ENCODE measurements at regions not wholly inside any gene's neighbourhood (a gene's known extent, or its start where the extent isn't known, plus 50 kb on each side); places are given as distances from the start of the nearest gene placed in this dataset.
"Not testable (repeated sequence)": the region's sequence is repeated elsewhere in the genome, so short reads cannot be mapped to it uniquely, and the experiment has no call there.

DNA sequence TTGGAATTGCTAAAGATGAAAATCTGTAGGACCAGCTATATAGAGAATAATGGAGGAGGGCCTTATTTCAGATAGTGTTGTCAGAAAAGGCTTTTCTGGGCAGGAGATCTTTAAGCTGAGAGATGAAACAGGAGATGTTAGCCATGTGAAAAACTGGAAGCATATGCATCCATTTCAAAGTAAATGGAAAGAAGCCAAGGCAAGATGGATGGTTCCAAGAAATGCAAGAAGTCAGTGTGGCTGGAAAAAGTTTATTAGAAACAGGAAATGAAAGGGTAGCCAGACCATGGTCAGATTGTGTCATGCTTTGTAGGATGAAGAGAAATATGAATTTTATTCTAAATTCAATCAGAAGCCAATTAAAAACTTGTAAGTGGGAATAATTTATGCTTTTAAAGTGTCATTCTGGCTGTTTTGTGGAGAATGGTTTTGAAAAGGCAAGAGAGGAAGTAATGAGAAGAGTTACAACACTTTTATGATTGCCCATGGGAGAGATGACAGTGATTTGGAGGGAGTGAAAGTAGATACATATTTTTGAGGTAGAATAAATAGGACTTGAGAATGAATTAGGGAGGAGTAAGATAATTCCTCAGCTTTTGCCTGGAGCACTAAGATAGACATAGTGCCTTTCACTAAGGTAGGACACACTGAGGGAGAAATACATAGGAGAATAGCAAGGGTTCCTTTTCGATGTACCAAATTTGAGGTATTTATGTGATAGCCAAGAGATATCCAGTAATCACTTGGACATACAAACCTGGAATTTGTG, 620.1 kb downstream of the HTR1B start:
- DNase-seq (ENCODE audit: low spot score), result no peak

DNA sequence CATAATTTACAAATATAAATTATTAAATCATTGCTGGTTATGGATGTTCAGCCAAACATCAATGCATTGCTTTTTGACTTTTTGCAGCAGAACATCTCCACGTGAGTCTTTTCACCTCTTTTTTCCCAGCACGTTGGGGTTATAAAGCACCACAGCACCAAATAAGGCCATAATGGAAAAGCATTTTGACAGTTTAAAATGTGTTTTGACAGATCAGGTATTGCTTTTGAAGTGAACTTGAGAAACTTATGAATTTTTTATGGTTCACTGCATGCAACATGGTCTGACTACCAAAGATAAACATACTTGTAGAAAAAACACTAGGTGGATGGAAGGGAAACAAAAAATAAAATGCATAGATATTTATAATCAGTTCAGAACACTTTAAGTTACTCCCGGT, 622.4 kb downstream of the HTR1B start:
- DNase-seq (ENCODE audit: low spot score), result no peak

DNA sequence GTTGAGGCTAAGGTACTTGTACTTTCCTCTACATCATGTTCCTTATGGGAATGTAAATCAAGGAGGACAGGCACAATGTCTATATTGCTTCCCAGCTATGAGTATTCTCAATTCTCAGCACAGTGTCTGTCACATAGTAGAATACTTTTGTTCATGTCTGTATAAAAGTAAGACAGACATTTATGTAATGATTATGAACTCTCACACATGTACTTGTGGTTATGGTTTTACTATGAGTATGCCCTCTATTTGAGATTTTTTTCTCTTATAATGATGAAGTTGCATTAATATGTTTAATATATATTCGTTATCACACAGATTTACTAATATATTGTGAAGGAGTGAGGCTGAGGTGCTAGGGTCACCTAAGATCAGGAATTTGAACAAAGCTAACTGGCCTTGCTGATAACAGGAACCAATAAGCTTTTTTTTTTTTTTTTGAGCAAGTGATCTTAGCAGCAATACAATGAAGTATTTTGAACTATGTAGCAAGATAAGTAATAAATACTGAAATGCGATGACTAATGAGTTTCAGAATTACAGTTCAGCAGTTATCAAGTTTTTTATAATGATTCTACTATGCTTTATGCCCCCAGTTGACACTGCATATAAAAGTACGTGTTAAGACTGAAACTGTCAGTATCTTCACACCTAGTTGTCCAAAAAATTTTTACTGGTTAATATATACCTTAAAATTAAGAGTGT, 623.1 kb downstream of the HTR1B start:
- no peak for DNase-seq (ENCODE audit: low spot score)

DNA sequence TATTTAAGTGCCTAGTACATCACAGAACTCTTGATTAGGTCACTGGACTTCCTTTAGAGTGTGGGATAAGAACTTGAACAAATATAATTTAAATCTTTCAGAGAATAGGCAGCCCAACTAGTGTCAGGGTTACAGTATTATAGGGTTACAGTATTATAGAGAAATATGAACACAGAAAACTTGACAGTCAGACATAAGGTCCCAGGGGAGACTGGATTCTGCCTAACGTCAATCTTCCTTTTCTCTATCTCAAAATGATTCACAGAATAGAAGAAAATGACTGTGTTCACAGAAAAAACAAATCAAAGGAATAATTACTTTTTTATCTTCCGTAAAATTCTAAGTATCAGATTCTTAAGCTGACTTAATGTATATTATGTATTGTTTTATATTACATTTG, 623.8 kb downstream of the HTR1B start:
- no peak for DNase-seq (ENCODE audit: low spot score)

DNA sequence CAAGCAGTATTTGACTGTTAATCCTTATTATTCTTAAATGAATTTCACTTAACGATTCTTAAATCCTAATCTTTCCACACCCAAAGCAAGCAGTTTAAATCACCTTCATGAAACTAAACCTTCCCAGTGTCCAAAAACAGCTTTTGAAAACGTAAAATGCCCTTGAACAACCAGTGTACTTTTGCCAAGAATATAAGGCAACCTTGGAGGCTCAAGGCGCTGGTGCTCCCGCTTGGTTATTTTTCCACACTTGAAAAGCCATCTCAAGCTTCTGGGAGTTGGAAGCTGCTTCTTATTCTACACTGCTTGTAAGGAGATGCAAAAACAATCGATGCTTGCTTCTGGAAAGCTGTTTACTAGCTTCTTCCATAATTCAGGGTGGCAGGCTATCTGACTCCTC, 625.7 kb downstream of the HTR1B start:
- DNase-seq (ENCODE audit: low spot score), result no peak

DNA sequence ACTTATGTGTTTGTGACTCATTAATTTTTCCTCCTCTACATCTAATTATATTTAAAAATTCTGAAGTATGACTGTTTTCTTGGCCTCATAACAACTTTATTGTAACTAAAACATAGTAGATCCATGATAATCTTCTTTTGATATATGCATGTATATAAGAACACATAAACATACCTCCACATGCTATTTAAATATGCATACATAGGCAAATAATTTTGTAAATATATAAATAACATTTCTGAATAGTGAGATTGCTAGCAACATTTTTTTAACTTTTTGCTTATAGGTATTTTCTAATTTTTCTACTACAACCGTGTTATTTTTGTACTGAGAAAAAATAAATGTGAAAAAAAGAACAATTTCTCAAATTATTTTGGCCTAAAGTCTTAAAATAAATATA, 627.6 kb downstream of the HTR1B start:
- no peak for DNase-seq (ENCODE audit: low spot score)

DNA sequence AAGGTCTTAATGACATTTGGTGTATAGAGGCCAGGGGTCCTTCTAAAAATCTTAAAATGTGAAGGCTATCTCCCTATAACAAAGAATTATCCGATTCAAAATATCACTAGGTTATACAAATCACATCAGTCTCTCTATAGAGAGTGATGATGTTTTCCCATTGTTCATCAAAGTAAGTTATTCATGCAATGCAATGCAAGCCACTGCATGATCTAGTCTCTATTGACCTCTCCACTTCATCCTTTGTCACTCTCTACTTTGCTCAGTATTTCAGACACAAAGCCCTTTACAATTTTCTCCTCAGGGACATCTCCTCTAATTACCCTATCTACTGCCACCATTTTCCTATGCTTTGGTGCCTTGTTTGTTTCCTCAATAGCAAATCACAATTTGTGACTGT, 628.0 kb downstream of the HTR1B start:
- no peak for DNase-seq (ENCODE audit: low spot score)

DNA sequence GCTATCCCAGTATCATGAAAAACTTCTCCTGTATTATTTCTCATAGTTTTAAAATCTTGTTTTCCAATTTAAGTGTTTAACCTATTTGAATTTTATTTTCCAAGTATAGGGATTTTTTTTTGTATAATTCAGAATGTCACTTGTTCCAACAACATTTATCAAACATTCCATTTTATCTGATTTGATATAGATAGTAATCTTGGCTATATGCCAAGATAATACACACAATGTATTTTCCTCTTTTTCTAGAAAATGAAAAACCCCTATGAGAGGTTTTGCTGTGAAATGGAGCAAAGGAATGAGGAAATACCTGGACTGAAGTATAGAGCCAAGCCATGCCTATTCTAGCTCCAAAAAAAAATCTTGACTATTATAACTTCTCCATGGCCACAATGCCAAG, 628.9 kb downstream of the HTR1B start:
- no peak for DNase-seq (ENCODE audit: low spot score)

DNA sequence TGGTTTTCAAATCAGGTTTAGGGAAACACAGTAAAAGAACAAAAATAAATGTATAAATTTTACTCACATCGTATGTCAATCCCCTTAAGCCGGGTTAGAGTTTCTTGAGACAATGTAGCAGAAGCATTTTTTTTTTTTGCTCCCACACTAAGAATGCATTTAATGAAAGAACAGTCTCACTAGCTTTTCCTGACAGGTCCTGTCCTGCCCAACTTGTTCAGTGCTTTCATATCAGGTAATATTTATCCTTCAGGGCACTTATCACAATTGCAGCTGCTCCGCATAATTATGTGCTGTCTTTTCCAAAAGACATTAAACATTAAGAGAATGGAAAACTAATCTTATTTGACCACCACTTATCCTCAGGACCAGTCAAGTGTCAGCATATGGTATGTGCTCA, 632.0 kb downstream of the HTR1B start:
- no peak for DNase-seq (ENCODE audit: low spot score)

DNA sequence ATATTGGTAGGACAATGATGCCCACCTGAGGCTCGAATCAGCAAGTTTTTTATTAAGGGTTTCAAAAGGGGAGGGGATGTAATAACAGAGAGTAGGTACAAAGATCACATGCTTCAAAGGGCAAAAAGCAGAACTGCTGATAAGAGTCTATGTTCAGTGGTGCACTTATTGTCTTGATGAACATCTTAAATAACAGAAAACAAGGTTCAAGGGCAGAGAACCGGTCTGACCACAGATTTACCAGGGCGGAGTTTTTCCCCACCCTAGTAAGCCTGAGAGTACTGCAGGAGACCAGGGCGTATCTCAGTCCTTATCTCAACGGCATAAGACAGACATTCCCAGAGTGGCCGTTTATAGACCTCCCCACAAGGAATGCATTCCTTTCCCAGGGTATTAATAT, 639.7 kb downstream of the HTR1B start:
- DNase-seq (ENCODE audit: low spot score), result not testable (repeated sequence)

DNA sequence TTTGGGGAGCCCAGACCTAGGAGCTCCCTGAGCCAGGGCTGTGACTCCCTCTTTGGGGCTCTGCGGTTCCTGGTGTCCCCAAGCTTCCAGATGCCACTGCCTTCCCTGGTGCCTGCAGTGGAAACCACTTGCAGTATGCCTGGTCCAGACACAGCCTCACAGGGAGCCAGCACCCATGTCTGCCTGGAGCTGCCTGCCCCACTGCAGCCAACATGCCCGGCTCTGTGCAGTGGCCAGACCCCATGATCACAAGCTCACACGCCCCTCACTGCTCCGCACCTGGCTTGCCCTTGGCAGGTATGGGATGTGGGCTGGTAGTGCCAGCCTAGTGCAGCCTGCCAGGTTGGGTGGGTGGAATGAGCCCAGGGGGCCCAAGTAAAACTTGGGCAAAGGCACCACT, 644.8 kb downstream of the HTR1B start:
- no peak for DNase-seq (ENCODE audit: low spot score)

DNA sequence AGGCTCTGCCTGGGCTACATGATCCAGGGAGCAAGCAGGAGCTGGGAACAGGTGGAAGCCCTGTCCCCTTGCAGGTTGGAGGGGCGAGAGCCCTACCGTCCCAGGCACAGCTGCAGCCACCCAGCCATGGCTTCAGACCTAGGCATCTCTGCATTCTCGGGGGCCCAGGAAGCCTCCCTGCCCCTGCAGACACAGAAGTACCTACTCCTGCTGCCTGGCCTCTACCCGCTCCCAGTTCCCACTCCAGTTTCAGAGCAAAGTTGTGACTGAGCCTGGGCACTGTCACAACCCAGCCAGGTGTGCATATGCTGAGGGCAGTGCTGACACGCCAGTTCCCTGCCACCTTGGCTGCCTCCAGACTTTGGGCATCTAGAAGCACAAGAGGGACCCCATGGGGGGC, 645.9 kb downstream of the HTR1B start:
- DNase-seq (ENCODE audit: low spot score), result no peak

DNA sequence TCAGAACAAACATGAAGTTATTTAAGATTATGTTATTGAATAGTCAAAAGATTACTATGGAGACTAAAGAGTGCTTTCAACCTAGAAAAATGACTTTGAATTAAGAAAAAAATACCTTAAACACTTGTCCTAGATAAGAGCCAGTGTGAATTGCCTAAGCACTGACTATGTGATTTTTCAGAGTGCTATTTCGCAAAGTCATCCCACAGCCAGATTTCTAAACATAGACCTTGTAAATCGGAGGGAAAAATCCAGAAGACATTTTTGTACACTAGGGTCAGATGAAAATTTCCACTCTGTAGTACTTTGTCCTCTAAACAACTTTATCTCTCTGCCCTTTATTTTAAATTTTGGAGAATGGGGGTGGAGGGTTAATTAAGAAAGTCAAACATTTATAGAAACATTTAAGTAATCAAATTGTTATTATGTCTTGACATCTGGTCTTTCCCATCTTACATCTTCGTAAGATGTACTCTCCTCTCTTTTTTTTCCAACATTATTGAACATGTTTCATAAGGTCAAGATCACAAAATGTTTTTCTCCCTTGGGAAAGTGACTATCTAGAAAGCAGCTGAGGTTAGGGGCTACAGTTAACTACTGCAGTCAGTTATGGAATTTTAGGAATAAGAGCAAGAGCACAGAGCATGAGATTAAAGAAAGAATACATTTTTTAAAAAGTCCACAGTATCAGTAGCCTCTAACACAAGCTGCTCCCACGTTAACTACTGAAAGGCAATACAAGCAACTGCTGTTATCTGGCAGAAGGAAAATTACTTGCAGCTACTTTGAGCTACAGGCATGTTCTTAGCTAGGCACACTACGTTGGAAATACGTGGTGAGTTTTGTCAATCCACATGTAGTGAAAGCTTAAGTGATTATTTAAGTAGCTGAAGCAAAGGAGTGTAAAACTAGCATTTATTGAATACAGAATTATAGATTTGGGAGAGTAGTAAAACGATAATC, 648.5 kb downstream of the HTR1B start:
- DNase-seq (ENCODE audit: low spot score), result no peak

DNA sequence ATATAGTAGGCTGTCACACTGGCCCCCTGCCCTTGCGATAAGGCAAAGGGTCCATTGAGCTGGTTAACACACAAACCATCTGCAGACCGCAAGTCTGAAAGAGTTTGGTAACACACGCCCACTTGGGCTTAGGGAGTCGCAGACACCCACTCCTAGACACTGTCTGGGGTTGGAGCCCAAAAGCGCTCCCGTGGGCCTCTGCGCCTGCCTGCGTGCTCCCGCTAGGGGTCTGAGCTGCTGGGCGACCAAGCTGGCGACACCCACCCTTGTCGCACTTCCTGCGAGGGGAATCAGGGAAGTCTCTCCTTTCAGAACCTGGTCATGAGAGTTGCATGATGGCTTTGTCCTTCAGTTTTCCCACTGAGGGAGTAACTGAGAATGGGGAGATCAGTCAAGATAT, 653.0 kb downstream of the HTR1B start:
- no peak for DNase-seq (ENCODE audit: low spot score)

DNA sequence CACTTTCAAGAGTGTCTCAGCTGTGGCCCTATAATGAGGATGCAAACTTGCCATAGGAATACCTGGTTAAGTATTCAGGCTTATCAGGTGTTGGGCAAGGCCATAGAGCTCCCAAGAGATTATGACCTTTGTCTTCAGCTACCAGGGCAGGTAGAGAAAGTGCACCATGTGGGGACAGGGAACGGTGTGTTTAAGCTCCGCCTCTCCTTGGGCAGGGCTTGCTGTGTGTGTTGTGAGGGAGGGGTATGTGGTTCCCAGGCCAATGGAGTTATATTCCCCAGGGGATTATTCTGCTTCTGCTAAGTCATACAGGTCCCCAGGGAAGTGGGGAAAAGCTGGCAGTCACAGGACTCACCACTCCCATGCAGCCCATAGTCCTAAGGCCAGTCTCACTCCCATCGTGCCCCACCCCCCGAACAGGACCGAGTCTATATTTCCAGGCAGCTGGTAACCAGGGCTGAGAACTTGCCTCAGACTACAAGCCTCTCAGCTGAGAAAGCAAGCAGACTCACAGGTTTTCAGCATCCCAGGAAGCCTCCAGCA, 660.2 kb downstream of the HTR1B start:
- DNase-seq (ENCODE audit: low spot score), result no peak

DNA sequence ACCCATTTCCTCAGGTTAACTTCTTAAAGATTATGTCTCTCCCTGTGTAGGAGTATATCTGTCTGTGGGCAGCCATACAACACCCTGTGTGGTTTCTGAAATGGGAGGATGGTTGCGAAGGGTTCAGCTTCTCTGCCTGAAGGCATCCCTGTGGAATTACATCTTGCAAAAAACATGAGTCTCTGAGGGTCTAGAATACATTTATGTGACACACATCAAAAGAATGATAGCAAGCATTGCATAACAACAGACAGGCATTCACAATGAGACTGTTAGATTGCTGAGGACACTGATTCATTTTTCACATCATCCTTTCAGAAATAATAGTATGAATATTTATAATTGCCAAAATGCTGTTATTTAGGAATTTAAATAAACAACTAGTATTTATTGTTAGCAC, 670.9 kb downstream of the HTR1B start:
- no peak for DNase-seq (ENCODE audit: low spot score)

DNA sequence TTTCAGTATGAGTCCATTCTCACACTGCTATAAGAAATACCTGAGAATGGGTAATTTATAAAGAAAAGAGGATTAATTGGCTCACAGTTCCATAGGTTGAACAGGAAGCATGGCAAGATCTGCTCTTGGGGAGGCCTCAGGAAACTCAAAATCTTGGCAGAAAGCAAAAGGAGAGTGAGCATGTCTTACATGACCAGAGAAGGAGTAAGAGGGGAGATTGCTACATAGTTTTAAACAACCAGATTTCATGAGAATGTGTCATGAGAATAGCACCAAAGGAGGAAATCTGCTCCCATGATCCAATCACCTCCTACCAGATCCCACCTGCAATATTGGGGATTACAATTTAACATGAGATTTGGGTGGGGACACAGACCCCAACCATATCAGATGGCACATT, 672.4 kb downstream of the HTR1B start:
- DNase-seq (ENCODE audit: low spot score), result no peak

DNA sequence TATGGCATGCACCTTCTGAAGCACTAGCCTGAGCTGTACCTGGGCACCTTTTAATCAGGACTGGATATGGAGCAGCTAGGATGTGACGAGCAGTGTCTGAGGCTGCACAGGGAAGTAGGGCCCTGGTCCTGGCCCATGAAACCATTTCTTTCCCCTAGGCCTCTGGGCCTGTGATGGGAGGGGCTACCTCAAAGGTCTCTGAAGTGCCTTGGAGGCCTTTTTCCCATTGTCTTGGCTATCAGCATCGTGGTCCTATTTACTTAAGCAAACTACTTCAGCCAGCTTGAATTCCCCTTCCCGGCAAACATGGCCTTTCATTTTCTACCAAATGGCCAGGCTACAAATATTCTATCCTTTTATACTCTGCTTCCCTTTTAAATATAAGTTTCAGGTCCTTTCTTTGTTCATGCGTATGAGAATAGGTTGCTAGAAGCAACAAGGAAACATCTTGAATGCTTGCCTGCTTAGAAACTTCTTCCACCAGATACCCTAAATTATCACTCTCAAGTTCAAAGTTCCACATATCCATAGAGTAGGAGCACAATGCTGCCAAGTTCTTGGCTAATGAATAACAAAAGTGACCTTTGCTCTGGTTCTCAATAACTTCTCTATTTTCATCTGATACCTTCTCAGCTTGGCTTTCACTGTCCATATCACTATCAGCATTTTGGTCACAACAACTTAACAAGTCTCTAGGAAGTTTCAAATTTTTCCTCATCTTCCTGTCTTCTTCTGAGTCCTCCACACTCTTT, 673.1 kb downstream of the HTR1B start:
- no peak for DNase-seq (ENCODE audit: low spot score)

DNA sequence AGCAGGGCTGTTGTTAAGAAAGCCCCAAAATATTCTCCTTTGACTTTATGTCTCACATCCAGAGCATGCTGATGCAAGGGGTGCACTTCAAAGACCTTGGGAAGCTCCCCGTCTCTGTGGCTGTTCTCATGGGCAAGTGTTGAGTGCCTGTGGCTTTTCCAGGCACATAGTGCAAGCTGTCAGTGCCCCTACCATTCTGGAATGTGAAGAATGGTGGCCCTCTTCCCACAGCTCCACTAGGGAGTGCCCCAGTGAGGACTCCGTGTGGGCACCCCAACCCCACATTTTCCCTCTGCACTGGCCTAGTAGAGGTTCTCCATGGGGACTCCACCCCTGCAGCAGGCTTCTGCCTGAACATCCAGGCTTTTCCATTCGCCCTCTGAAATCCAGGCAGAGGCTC, 673.7 kb downstream of the HTR1B start:
- DNase-seq (ENCODE audit: low spot score), result no peak

DNA sequence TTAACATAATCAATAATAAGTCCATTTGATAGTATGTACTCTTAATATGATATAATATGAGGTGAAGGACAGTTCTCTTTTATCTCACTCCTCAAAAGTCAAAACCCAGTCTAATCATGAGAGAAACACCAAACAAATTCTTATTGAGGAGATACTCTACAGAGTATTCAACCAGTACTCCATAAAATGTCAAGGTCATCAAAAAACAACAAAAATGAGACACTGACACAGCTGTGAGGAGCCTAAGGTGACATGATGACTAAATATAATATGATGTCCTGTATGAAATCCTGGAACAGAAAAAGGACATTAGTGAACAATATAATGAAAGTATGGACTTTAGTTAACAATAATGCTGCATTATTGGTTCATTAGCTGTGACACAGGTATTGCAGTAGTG, 675.1 kb downstream of the HTR1B start:
- no peak for DNase-seq (ENCODE audit: low spot score)

DNA sequence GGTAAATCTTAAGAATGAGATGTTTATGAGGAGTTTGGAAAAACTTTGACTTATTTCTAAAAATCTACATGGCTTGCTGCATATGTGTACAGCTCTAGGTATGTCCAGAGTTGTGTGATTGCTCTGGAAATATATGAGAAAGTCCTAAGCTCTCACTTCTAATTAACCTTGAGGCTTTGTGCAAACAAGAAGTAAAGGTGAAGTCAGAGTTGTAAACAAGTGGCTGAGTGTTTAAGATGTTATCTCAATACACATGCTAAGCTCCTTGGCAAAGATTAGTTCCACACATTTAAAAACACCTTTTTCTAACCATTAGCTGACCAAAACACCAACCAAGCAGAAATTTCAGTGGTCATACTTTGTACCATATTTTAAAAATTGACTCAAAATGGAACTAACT, 684.2 kb downstream of the HTR1B start:
- no peak for DNase-seq (ENCODE audit: low spot score)

DNA sequence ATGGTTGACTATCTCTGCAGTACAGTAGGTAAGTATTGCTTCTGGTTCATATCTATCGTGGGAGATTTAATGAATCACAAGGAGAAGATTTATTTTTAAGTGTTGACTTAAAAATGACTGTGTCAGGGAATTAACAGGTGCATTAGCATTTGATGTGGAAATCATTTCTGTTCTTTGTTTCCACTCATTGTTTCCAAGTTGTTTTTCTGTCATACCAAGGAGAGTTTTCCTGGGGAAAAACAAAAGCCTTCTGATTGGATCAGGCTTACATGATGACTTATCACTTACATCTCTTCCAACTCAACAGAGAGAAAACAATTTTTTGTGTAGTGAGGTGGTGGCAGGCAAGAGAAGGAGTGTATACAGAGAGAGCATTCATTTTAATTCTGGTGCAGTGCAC, 686.4 kb downstream of the HTR1B start:
- no peak for DNase-seq (ENCODE audit: low spot score)
